ENCODE measurements at regions not wholly inside any gene's neighbourhood (a gene's known extent, or its start where the extent isn't known, plus 50 kb on each side); places are given as distances from the start of the nearest gene placed in this dataset.

DNA sequence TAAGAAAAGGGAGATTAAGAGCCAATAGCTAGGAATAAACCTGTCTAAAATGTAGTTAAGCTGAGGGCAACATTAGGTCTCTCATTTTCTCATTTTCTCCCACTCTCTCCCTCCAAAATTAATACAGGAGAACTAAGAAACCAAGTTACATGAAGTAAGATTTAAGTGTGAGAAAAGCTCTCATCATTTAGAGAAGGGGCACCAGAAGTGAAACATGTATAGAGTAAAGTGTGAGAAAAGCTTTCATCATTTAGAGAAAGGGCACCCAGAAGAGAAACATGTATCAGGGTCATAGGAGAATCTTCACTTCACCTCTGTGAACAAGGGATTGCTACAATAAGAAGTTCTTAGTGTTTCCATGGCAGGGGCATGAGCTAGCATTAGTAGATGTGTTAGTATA is 132.4 kb upstream of the CNTN1 start:
- H3K36me3 Mint-ChIP-seq (ENCODE audit: low read depth) = no peaks in the 10 kb centered on the region
- Histone ChIP-seq H3K9ac (ENCODE audit: extremely low read depth, low read length, poor library complexity, severe bottlenecking) (no peak overlapping the region), H3K4me1 (ENCODE audit: control insufficient read depth, insufficient read depth, low read length) (peaks cover 3% of the 10 kb centered on the region), H3K27me3 (ENCODE audit: control insufficient read depth, insufficient read depth, low read length, poor library complexity, severe bottlenecking) (no peaks in the 10 kb centered on the region), H3K9me3 (ENCODE audit: control insufficient read depth, low read length) (peaks cover 13% of the 10 kb centered on the region), H3K36me3 (ENCODE audit: control insufficient read depth, insufficient read depth, low read length) (no peaks in the 10 kb centered on the region), H3K4me3 (ENCODE audit: low read length) (no peak overlapping the region), H3K27ac (ENCODE audit: low read depth, low read length) (no peak overlapping the region)
- H3K27ac Mint-ChIP-seq = no peak overlapping the region
- peaks cover 26% of the 10 kb centered on the region for H3K4me1 Mint-ChIP-seq
- DNase-seq = no peak
- H3K4me3 Mint-ChIP-seq = no peak overlapping the region
- TF ChIP-seq, protein P1, sequence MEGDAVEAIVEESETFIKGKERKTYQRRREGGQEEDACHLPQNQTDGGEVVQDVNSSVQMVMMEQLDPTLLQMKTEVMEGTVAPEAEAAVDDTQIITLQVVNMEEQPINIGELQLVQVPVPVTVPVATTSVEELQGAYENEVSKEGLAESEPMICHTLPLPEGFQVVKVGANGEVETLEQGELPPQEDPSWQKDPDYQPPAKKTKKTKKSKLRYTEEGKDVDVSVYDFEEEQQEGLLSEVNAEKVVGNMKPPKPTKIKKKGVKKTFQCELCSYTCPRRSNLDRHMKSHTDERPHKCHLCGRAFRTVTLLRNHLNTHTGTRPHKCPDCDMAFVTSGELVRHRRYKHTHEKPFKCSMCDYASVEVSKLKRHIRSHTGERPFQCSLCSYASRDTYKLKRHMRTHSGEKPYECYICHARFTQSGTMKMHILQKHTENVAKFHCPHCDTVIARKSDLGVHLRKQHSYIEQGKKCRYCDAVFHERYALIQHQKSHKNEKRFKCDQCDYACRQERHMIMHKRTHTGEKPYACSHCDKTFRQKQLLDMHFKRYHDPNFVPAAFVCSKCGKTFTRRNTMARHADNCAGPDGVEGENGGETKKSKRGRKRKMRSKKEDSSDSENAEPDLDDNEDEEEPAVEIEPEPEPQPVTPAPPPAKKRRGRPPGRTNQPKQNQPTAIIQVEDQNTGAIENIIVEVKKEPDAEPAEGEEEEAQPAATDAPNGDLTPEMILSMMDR (conservative IDR thresholded peaks at IDR 0.05) = no peak
- no peaks in the 10 kb centered on the region for H3K9me3 Mint-ChIP-seq
- H3K27me3 Mint-ChIP-seq (ENCODE audit: insufficient read depth) = no peaks in the 10 kb centered on the region

GRCh38 chr12:40560848-40561247 is 131.4 kb upstream of the CNTN1 start:
- Histone ChIP-seq H3K4me1 (ENCODE audit: control insufficient read depth, insufficient read depth, low read length) (peaks cover 3% of the 10 kb centered on the region), H3K4me3 (ENCODE audit: low read length) (no peak overlapping the region), H3K9ac (ENCODE audit: extremely low read depth, low read length, poor library complexity, severe bottlenecking) (no peak overlapping the region), H3K27me3 (ENCODE audit: control insufficient read depth, insufficient read depth, low read length, poor library complexity, severe bottlenecking) (no peaks in the 10 kb centered on the region), H3K9me3 (ENCODE audit: control insufficient read depth, low read length) (peaks cover 13% of the 10 kb centered on the region), H3K36me3 (ENCODE audit: control insufficient read depth, insufficient read depth, low read length) (no peaks in the 10 kb centered on the region), H3K27ac (ENCODE audit: low read depth, low read length) (no peak overlapping the region)
- peaks cover 26% of the 10 kb centered on the region for H3K4me1 Mint-ChIP-seq
- H3K36me3 Mint-ChIP-seq (ENCODE audit: low read depth) = no peaks in the 10 kb centered on the region
- DNase-seq = no peak
- no peak overlapping the region for H3K4me3 Mint-ChIP-seq
- no peak overlapping the region for H3K27ac Mint-ChIP-seq
- 88% methylated on average over 1 of the region's 1 CpG; no CpG with 5 or more reads in 1 of the 2 experiments for WGBS, 2 experiments (ENCODE audit: insufficient coverage in 1 of 2, insufficient read length in 1 of 2)
- H3K9me3 Mint-ChIP-seq = no peaks in the 10 kb centered on the region
- TF ChIP-seq, protein P1 (conservative IDR thresholded peaks at IDR 0.05) = no peak
- no peaks in the 10 kb centered on the region for H3K27me3 Mint-ChIP-seq (ENCODE audit: insufficient read depth)

DNA sequence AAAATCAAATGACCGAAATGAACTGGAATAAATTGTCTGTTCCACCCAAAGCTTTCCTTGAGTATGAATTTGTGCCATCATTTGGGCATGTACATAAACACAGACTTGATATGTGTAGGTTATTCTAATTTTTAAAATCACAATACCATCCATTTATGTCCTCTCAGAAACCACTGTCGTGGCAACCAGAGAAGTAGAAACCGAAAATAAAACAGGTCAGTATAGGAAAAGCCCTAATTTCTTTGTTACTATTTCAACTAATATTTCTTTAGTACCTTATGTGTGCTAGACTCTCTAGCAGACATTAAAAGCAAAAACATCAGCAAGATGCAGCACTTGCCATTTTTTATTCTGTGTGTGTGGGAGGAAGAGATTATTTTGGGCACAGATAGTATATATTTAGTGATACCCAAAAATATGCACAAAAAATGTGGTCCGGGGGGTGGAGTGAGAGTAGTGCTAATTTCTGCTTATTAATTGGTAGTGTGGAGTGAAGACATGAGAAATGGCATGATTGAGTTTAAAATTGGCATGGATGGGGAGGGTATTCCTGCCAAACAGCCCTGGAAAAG is 130.8 kb upstream of the CNTN1 start:
- Histone ChIP-seq H3K9ac (ENCODE audit: extremely low read depth, low read length, poor library complexity, severe bottlenecking) (no peak overlapping the region), H3K27me3 (ENCODE audit: control insufficient read depth, insufficient read depth, low read length, poor library complexity, severe bottlenecking) (no peaks in the 10 kb centered on the region), H3K4me3 (ENCODE audit: low read length) (no peak overlapping the region), H3K27ac (ENCODE audit: low read depth, low read length) (no peak overlapping the region), H3K9me3 (ENCODE audit: control insufficient read depth, low read length) (peaks cover 13% of the 10 kb centered on the region), H3K4me1 (ENCODE audit: control insufficient read depth, insufficient read depth, low read length) (peaks cover 3% of the 10 kb centered on the region), H3K36me3 (ENCODE audit: control insufficient read depth, insufficient read depth, low read length) (no peaks in the 10 kb centered on the region)
- Mint-ChIP-seq H3K27ac (no peak overlapping the region), H3K9me3 (no peaks in the 10 kb centered on the region), H3K4me1 (peaks cover 26% of the 10 kb centered on the region), H3K27me3 (ENCODE audit: insufficient read depth) (no peaks in the 10 kb centered on the region), H3K36me3 (ENCODE audit: low read depth) (no peaks in the 10 kb centered on the region), H3K4me3 (no peak overlapping the region)
- TF ChIP-seq, protein P1 (conservative IDR thresholded peaks at IDR 0.05) = no peak
- DNase-seq = no peak
- 77 to 80% methylated on average over 1 to 3 of the region's 4 CpGs for WGBS, 2 experiments (ENCODE audit: insufficient coverage in 1 of 2, insufficient read length in 1 of 2)
